GM18505 (cell line): ENCODE measurements at regions not wholly inside any gene's neighbourhood (a gene's known extent, or its start where the extent isn't known, plus 50 kb on each side); places are given as distances from the start of the nearest gene placed in this dataset.
"Not testable (repeated sequence)": the region's sequence is repeated elsewhere in the genome, so short reads cannot be mapped to it uniquely, and the experiment has no call there.

Source experiments
- ATAC-seq: cut with Tn5 transposase; IDR thresholded peaks from one replicate; pipeline ENCODE4 v1.9.1; 2021; ENCODE audit not compliant: unreplicated experiment
- POLR2A ChIP-seq: IDR thresholded peaks from 4 replicates; pipeline ENCODE4 v1.6.1; 2011; ENCODE audit warnings: borderline replicate concordance; ENCODE audit not compliant: insufficient read depth, insufficient read length; ENCODE audit errors: extremely low read depth

GRCh38 chr6:88459643-88460042 is 293.5 kb upstream of the CNR1 start:
- TF ChIP-seq POLR2A: no peak
- no peak for ATAC-seq

DNA sequence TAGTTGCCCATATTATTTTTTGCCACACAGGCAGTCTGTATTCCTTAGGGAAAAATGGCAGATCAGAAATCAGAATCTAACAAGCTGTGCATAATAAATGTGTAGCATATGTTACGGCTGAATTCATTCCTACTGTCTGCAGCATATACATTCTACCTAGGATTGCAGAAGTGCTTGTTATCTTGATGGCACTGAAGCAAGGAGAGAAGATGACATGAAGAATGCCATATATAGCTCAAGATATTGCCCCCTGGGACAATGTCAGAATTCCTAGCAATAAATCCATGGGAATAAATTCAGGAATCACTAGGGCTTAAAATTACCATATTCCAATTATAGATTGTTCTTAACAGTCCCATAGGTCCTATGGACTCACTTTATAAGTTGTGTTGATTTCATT is 293.0 kb upstream of the CNR1 start:
- no peak for TF ChIP-seq POLR2A
- no peak for ATAC-seq

GRCh38 chr6:88458662-88459061 is 292.5 kb upstream of the CNR1 start:
- no peak for TF ChIP-seq POLR2A
- ATAC-seq: no peak

- TF ChIP-seq POLR2A: no peak
- ATAC-seq: no peak
Measured at GRCh38 chr6:88456221-88456859, 290.2 kb upstream of the CNR1 start.

GRCh38 chr6:88455317-88455716 is 289.2 kb upstream of the CNR1 start:
- ATAC-seq: no peak
- TF ChIP-seq POLR2A: no peak

GRCh38 chr6:88454658-88455057 is 288.5 kb upstream of the CNR1 start:
- no peak for ATAC-seq
- TF ChIP-seq POLR2A: no peak

DNA sequence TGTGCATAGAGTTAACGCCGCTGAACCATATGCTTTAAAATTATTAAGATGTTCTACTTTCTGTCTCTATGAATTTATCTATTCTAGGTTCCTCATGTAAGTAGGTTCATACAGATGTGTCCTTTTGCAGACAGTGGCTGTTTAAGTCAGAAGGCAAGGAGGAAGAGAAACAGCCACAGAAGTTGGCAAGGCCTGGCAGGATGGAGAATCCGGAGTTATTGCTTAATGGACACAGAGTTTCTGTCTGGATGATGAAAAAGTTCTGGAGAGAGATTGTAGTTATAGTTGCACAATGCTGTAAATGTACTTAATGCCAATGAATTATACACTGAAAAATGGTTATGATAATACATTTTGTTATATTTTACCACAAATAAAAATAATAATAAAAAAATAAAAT is 283.6 kb upstream of the CNR1 start:
- TF ChIP-seq POLR2A: no peak
- no peak for ATAC-seq

GRCh38 chr6:88445188-88445965 is 279.2 kb upstream of the CNR1 start:
- TF ChIP-seq POLR2A: no peak
- no peak for ATAC-seq

GRCh38 chr6:88443554-88443953 is 277.4 kb upstream of the CNR1 start:
- no peak for ATAC-seq
- TF ChIP-seq POLR2A: no peak

DNA sequence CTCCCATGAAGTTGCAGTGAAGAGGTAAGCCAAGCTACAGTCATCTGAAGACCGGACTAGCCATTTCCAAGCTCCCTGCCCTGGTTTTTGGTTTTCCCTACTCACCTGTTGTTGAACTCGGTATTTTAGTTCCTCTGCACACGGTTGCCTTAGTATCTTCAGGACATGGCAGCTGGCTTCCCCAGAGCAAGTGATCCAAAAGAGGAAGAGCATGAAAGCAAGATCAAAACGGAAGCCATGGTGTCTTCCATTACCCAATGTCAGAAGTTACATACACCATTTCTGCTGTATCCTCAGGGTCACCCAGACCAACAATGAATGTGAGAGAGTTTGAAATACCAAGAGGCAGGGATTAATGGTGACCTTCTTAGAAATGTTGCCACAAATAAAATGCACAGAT is 276.6 kb upstream of the CNR1 start:
- no peak for TF ChIP-seq POLR2A
- ATAC-seq: no peak

GRCh38 chr6:88441346-88441745 is 275.2 kb upstream of the CNR1 start:
- no peak for ATAC-seq
- no peak for TF ChIP-seq POLR2A

GRCh38 chr6:88428068-88428467 is 261.9 kb upstream of the CNR1 start:
- no peak for ATAC-seq

GRCh38 chr6:88426005-88426404 is 259.9 kb upstream of the CNR1 start:
- TF ChIP-seq POLR2A: no peak
- no peak for ATAC-seq

More at GRCh38 chr6:88428068-88428467, 261.9 kb upstream of the CNR1 start:
- no peak for TF ChIP-seq POLR2A

- no peak for ATAC-seq
- TF ChIP-seq POLR2A: no peak
Measured at GRCh38 chr6:88422831-88423230, 256.7 kb upstream of the CNR1 start.

- ATAC-seq: not testable (repeated sequence)
Measured at GRCh38 chr6:88420967-88421488, 254.9 kb upstream of the CNR1 start.

GRCh38 chr6:88418921-88419810 is 253.0 kb upstream of the CNR1 start:
- ATAC-seq: not testable (repeated sequence)

DNA sequence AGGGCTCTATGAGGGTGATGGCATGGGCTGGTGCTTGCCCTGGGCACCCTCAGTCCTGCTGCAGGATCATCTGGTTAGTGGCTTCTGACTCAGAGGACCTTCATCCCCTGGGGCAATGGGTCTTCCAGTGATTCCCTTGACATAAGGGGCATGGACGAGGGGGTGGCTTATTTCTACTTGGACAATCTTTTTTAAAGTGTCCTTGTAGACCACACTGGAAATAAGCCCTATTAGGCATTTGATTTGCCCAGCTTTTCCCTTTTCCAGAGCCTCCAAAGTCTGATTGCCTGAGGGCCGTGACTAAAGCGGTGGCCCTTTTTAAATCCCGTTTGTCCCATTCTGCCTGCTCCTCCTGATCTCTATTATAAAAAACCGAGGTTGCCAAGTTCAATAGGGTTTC is 251.2 kb upstream of the CNR1 start:
- ATAC-seq: not testable (repeated sequence)
